OCI-LY3 (cell line): ENCODE measurements at regions not wholly inside any gene's neighbourhood (a gene's known extent, or its start where the extent isn't known, plus 50 kb on each side); places are given as distances from the start of the nearest gene placed in this dataset.

Source experiments
- EZH2phosphoT487 ChIP-seq: fragments of 200-600 bp; shearing (Covaris generic); IDR thresholded peaks from 2 replicates; pipeline ENCODE4 v1.6.1; 2018; ENCODE audit warnings: antibody characterized with exemption, mixed run types, low read depth
- TF ChIP-seq, protein P1 (sequence below): fragments of 200-600, 300-600 bp; sonication (generic); IDR thresholded peaks from 2 replicates; pipeline ENCODE4 v1.5.1; 2014; ENCODE audit warnings: antibody characterized with exemption, low read length, low read depth

DNA sequence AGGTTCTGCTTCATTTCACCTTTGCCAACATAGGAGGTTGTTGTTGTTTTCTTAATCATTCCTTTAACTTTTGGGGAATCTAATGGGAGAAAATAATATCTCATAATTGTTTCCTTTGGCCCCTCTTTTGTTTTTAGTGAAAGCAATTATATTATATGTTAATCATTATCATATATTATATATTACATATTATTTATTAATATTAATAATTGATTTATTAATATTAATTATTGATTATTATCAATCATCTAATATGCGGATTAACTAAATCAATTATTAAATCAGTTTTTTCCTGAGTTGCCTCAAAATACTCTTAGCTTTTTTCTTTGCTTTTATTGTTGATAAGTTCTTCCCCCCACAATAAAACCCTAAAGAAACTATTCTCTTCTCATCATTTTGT is 443.8 kb downstream of the GATA3 start:
- TF ChIP-seq, protein P1, sequence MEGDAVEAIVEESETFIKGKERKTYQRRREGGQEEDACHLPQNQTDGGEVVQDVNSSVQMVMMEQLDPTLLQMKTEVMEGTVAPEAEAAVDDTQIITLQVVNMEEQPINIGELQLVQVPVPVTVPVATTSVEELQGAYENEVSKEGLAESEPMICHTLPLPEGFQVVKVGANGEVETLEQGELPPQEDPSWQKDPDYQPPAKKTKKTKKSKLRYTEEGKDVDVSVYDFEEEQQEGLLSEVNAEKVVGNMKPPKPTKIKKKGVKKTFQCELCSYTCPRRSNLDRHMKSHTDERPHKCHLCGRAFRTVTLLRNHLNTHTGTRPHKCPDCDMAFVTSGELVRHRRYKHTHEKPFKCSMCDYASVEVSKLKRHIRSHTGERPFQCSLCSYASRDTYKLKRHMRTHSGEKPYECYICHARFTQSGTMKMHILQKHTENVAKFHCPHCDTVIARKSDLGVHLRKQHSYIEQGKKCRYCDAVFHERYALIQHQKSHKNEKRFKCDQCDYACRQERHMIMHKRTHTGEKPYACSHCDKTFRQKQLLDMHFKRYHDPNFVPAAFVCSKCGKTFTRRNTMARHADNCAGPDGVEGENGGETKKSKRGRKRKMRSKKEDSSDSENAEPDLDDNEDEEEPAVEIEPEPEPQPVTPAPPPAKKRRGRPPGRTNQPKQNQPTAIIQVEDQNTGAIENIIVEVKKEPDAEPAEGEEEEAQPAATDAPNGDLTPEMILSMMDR: no peak
- no peak for TF ChIP-seq EZH2phosphoT487
